GM19035 (cell line): ENCODE measurements at regions not wholly inside any gene's neighbourhood (a gene's known extent, or its start where the extent isn't known, plus 50 kb on each side); places are given as distances from the start of the nearest gene placed in this dataset.
A peak's percentile ranks its signal among the peaks of the same experiment; 100 is the strongest.

ENCODE experiments used
- ATAC-seq: cut with Tn5 transposase; IDR thresholded peaks from one replicate; pipeline ENCODE4 v1.9.1; 2021; ENCODE audit not compliant: unreplicated experiment

DNA sequence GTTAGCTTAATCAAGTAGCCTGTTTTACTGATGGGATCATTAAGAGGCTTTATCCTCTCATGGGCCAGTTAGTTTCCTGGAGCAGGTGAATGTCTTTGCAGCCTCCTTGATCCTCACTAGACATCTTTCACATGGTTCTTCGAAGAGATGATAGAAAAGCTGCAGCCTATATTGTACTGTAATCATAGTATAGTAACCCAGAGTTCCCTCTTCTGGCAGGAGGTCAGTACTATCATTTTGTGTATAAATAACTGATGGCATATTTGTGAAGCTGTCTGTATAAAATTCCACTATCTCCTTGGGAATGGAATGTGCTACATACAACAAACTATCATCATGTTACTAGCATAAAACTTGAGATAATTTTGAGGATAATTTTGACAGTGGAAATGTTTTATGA is 123.8 kb upstream of the PRPS1L1 start:
- no peak for ATAC-seq

GRCh38 chr7:18153183-18153748 is 125.6 kb upstream of the PRPS1L1 start:
- no peak for ATAC-seq

- no peak for ATAC-seq
Observed at GRCh38 chr7:18154726-18155125, 127.1 kb upstream of the PRPS1L1 start.

DNA sequence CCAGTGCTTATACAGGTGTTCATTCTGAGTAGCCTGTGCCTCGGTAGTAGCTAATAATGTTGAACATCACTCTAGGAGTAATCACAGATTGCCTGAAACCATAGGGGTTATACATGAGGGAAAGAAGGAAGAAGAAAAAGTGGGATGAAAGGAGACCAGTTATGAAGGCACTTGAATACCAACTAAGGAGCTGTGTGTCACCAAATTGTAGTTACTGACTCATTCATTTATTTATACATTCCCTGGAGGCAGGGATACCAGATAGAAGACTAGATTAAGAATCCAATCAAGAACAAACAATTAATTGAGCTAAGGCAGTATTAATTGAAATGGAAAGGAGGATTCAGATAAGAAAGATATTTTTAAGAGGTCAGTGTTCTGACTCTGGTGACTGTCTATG is 129.6 kb upstream of the PRPS1L1 start:
- ATAC-seq, result no peak

GRCh38 chr7:18162657-18163056 is 135.0 kb upstream of the PRPS1L1 start:
- ATAC-seq, result no peak

DNA sequence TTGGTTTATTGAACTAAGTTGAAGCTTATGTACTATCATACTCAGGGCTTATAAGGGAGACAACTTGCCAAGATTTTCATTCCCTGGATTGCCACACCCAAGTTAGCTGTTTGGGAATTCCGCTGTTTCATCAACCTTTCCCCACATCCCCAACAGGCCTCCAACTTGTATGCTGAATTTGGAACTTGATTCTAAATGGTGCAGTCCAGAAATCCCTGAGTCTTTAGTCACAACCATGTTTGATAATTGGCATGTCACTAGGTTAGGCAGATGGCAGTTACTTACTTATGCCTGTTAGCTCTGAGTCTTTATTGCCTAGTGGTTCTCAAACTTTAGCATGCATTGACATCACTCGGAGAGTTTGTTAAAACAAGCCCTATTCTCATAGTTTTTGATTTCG is 135.4 kb upstream of the PRPS1L1 start:
- no peak for ATAC-seq

GRCh38 chr7:18165166-18165565 is 137.5 kb upstream of the PRPS1L1 start:
- no peak for ATAC-seq

DNA sequence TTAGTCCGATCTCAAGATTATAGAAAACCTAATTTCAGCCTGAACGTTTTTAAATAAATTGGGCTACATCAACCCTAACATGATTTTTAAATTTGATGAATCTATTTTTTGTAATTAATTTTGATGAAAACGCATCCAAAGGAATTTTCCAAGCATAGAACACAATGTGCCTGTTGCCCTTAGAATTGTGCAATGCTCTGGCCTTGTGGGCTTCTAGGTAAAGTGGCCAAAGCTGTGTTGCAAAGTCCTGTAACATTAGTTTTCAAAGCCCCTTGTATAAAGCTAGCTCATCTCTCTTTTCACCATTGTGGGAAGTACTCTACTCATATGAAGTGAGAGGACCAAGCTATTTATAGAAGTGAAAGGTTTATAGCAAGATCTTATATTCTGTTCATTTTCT is 138.4 kb upstream of the PRPS1L1 start:
- no peak for ATAC-seq

DNA sequence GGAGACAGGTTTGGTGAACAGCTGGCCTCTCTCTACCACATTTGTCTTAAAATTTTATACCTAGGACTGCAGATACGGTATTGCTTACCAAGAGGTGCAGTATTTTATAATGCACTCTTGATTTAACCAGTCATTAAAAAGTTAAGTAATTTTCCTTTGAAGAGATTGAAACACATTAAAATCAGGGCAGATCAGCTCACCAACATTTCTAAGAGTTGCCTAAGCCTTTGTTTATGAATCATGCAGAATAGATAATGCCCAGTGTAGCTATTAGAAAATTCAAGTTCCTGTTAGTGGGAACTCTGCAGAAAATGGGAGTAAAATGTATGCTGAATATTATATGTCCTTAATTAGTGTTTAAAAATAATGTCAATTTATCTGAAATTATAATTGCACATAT is 140.2 kb upstream of the PRPS1L1 start:
- ATAC-seq, result no peak

- ATAC-seq, result no peak
Observed at GRCh38 chr7:18174996-18175395, 147.3 kb upstream of the PRPS1L1 start.

DNA sequence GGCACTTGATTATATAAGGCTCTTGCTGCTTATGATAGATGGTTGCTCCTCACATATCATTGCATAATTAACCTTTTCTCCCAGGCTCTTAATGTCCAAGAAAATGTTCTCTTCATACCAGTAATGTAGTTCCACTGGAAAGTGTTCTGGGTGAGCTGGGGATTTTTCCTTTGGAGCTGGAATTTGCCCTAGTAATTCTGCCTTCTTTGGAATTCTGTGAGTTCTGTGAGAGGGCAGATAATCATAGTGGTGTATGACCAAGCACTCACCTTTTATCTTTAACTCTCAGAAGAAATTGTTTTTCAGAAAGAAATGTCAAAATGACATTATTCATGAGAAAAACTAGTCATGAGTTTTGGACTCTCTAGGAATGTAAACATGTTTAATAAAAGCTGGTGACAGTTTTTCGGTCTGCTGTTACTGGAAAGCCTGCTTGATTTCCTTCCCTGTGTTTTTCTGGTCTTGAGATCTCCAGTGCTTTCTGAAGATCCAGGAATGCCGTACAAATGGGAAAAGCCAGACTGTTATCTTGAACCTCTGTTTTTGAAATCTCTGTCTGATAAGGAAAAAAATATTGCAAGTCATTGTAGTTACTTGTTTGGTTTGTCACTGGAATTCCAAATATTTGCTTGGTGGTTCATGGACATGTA is 148.3 kb upstream of the PRPS1L1 start:
- no peak for ATAC-seq

DNA sequence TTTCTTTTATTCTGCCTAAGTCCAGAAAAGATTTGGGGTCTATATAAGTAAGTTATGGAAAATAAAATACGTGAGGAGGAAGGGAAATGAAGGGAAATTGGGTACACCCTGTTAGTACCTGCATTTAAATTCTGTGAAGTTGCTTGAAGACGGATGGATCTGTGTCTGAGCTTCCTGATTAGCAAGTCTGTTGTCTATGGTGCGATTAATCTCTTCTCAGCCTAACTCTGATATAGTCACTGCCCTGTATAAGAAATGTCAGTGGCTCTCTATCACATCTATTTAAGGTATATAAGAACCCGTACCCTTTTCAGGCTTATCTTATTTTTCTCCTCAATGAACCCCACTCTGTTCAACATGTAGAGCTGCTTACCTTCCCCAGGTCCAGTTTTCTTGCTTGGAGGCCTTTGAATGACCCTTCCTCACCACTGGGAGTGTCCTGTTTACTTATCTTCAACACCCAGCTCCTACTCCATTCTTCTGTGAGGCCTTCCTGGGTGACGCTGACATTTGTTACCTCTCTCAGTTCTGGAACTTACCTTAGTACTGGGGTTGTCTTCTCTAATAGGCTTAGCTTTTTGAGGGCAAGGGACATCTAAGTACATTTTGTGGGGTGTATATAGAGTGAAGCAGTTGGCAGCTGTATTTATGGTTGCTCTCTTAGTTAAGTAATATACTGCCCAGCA is 149.6 kb upstream of the PRPS1L1 start:
- no peak for ATAC-seq

DNA sequence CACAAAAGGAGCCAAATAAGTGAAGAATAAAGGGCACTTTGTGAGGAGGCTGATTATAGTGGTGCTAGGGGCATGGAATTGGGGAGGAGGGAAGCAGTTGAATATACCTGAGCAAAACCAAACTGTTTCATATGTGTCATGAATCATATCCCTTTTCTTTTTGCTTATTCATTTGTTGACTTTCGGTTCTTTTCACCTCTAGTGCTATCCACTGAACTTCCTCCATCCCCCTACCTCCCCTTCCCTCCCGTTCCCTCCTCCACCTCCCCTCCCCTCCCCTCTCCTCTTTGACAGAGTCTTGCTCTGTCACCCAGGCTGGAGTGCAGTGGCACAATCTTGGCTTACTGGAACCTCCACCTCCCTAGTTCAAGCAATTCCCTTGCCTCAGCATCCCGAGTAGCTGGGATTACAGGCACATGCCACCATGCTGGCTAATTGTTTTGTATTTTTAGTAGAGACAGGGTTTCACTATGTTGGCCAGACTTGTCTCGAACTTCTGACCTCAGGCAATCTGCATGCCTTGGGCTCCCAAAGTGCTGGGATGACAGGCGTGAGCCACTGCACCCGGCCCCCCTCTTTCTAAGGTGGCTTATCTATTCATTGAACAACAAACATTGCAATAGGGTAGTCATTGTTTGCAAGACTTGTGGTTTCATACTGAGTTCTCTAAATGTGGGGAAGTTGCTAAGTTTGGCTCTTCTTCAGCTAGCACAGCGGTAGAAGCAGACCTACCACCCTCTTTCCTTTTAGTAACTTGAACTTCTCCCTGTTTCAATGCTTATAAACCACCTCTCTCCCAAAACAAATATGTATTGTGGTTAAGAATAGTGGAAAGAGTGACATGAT is 150.4 kb upstream of the PRPS1L1 start:
- peak; percentile 86 for ATAC-seq

DNA sequence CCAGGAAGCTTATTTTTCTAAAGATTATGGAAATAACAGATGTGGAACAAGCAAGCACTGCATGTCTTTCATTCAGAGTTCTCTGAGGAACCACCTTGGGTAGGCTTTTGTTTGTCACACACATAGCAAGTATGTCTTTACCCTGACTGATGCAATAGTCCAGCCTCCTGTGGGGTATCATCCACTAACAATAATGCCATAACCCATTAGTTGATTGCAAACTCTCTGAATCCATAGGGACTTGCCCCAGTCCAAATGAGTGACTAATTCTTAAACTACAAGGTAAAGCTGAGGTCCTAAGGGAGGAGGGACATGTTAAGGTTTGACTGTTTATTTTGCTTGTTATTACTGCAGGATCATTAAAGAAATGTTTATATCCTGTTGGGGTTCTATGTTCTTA is 151.4 kb upstream of the PRPS1L1 start:
- no peak for ATAC-seq

DNA sequence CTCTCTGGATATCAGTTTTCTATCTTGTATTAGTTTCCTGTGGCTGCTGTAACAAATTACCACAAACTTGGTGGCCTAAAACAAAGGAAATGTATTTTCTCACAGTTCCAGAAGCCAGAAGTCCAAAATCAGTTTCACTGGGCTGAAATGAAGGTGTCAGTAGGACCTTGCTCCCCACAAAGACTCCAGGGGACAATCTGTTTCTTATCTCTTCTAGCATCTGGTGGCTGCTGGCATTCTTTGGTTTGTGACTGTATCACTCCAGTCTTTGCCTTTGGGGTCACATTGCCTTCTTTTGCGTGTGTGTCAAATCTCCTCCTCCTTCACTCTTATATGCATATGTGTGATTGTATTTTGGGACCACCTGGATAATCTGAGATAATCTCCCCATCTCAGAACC is 153.0 kb upstream of the PRPS1L1 start:
- ATAC-seq, result no peak

GRCh38 chr7:18189500-18190126 is 162.0 kb upstream of the PRPS1L1 start:
- no peak for ATAC-seq

GRCh38 chr7:18191341-18191740 is 163.7 kb upstream of the PRPS1L1 start:
- no peak for ATAC-seq

- no peak for ATAC-seq
Observed at GRCh38 chr7:18191862-18192625, 164.4 kb upstream of the PRPS1L1 start.

- ATAC-seq, result no peak
Observed at GRCh38 chr7:18194616-18195015, 167.0 kb upstream of the PRPS1L1 start.

GRCh38 chr7:18196638-18197037 is 169.0 kb upstream of the PRPS1L1 start:
- ATAC-seq, result no peak

DNA sequence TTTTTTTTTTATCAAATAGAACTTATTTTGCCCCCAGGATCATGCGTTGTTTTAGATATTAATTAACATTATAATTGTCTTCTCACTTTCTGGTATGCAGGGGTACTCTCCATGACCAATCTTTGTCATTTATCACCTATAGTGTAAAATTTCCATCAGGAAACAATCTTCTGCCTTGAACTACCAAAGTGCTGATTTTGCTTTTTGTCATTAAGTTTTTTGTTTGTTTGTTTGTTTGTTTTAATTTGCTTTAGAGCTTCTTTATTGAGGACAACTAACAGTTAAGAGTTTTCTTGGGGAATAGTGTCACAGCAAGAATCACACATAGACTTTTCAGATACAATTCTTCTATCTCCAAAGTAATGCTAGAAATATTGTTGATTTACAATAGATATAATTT is 171.2 kb upstream of the PRPS1L1 start:
- ATAC-seq, result no peak
